HCT116 (cell line): ENCODE measurements at regions not wholly inside any gene's neighbourhood (a gene's known extent, or its start where the extent isn't known, plus 50 kb on each side); places are given as distances from the start of the nearest gene placed in this dataset.

Experiments used
- ATAC-seq: fragments of 200-7000 bp; cut with Tn5 transposase; 2 replicates; pipeline ENCODE4 v1.9.1; 2020; ENCODE audit warnings: mild to moderate bottlenecking, moderate library complexity
- BruUV-seq: library from RNA; stranded (reverse); fragments of 400-500 nt; replicated peaks from 2 replicates; lab custom pipeline; 2021; lab: Mats Ljungman, UMichigan
- CTCF ChIA-PET: fragments of 300-600 bp; sonication (Branson Sonifier 250); formaldehyde crosslinking; loops from one replicate; lab custom pipeline; 2021; ENCODE audit warnings: antibody characterized with exemption; lab: Charles Lee
- POLR2A ChIA-PET: fragments of 300-600, 350-600 bp; sonication (Branson Sonifier 250); formaldehyde crosslinking; loops from one replicate; lab custom pipeline; 2021; ENCODE audit warnings: antibody characterized with exemption; lab: Charles Lee
- RAD21 ChIA-PET, 2 experiments: fragments of 300-600 bp; sonication (Branson Sonifier 250); formaldehyde crosslinking; loops; one replicate each; lab custom pipeline; 2023; ENCODE audit warnings: low total read pairs in 2 of 2; ENCODE audit not compliant: uncharacterized antibody in 2 of 2, unreplicated experiment in 2 of 2, low non-redundant PET in 1 of 2; lab: Charles Lee
- DNase-seq: peaks from one replicate; pipeline ENCODE4 v3.0.0-alpha.2; 2010; ENCODE audit warnings: low read depth, low spot score
- H2AFZ ChIP-seq: fragments of 200-600 bp; shearing (Covaris generic), sonication (generic); 2 replicates; pipeline ENCODE4 v1.6.1; 2017; ENCODE audit warnings: low read depth, mixed run types, mixed read lengths, antibody characterized with exemption, low read length; ENCODE audit not compliant: poor library complexity, severe bottlenecking
- H3K27ac ChIP-seq: 2 replicates; pipeline ENCODE4 v1.5.1; 2012; ENCODE audit warnings: low read depth, low read length
- H3K27me3 ChIP-seq: fragments of 200-600 bp; sonication (generic); 2 replicates; pipeline ENCODE4 v1.6.1; 2016; ENCODE audit warnings: mixed run types, low read length, mixed read lengths; ENCODE audit not compliant: insufficient read depth
- H3K36me3 ChIP-seq, 2 experiments: fragments of 200-500 bp in 1 of 2; fragments of 200-600 bp in 1 of 2; sonication (Bioruptor generic) in 1 of 2; sonication (generic) in 1 of 2; 2 replicates each; pipeline versions ENCODE4 v1.5.1 to v1.6.1; 2014 to 2016; ENCODE audit warnings: low read length in 2 of 2, inconsistent platforms in 1 of 2, mixed read lengths in 1 of 2, mixed run types in 1 of 2; ENCODE audit not compliant: insufficient read depth in 2 of 2, control insufficient read depth in 1 of 2
- H3K4me1 ChIP-seq, 2 experiments: fragments of 200-600 bp in 1 of 2; sonication (generic) in 1 of 2; 2 replicates each; pipeline versions ENCODE4 v1.5.1 to v1.6.1; 2012 to 2017; ENCODE audit warnings: low read length in 2 of 2, inconsistent platforms in 1 of 2, mild to moderate bottlenecking in 1 of 2, mixed read lengths in 1 of 2, mixed run types in 1 of 2, moderate library complexity in 1 of 2; ENCODE audit not compliant: insufficient read depth in 2 of 2, control insufficient read depth in 1 of 2
- H3K4me2 ChIP-seq: fragments of 200-600 bp; sonication (generic); 2 replicates; pipeline ENCODE4 v1.6.1; 2017; ENCODE audit warnings: mixed run types, low read length, mixed read lengths
- H3K4me3 ChIP-seq, 2 experiments: fragments of 200-600 bp in 1 of 2; sonication (generic) in 1 of 2; replicated peaks in 1 of 2; 2 replicates each; pipeline ENCODE4 v1.5.1; 2011 to 2016; ENCODE audit warnings: low read length in 2 of 2, control low read depth in 1 of 2, low read depth in 1 of 2, mild to moderate bottlenecking in 1 of 2, mixed read lengths in 1 of 2, mixed run types in 1 of 2
- H3K79me2 ChIP-seq: fragments of 200-600 bp; sonication (generic); 2 replicates; pipeline ENCODE4 v1.6.1; 2017; ENCODE audit warnings: mild to moderate bottlenecking, mixed run types, low read length, moderate library complexity, mixed read lengths; ENCODE audit not compliant: insufficient read depth
- H3K9ac ChIP-seq: fragments of 200-600 bp; sonication (generic); 2 replicates; pipeline ENCODE4 v1.6.1; 2016; ENCODE audit warnings: low read length, mixed read lengths
- H3K9me2 ChIP-seq: fragments of 200-600 bp; sonication (generic), shearing (Covaris generic); 2 replicates; pipeline ENCODE4 v1.6.1; 2017; ENCODE audit warnings: mixed run types, mild to moderate bottlenecking, moderate library complexity; ENCODE audit not compliant: insufficient read depth
- H3K9me3 ChIP-seq, 2 experiments: fragments of 200-500 bp in 1 of 2; fragments of 200-600 bp in 1 of 2; sonication (Bioruptor generic) in 1 of 2; sonication (generic) in 1 of 2; 2 replicates each; pipeline ENCODE4 v1.6.1; 2014 to 2017; ENCODE audit warnings: low read length in 2 of 2, mixed read lengths in 2 of 2, inconsistent platforms in 1 of 2, low read depth in 1 of 2, mild to moderate bottlenecking in 1 of 2, mixed run types in 1 of 2, moderate library complexity in 1 of 2; ENCODE audit not compliant: control insufficient read depth in 1 of 2, insufficient read depth in 1 of 2
- H4K20me1 ChIP-seq: fragments of 200-600 bp; sonication (generic), shearing (Covaris generic); 2 replicates; pipeline ENCODE4 v1.6.1; 2017; ENCODE audit warnings: mixed run types, mild to moderate bottlenecking, moderate library complexity; ENCODE audit not compliant: insufficient read depth
- CEBPB ChIP-seq: IDR thresholded peaks from 2 replicates; pipeline ENCODE4 v1.6.1; 2012; ENCODE audit warnings: low read depth
- EZH2 ChIP-seq: fragments of 200-600 bp; sonication (generic); IDR thresholded peaks from 2 replicates; pipeline ENCODE4 v1.6.1; 2017; ENCODE audit warnings: antibody characterized with exemption, mixed run types
- JUND ChIP-seq: IDR thresholded peaks from 2 replicates; pipeline ENCODE4 v1.6.1; 2012
- POLR2A ChIP-seq: IDR thresholded peaks from 2 replicates; pipeline ENCODE4 v1.7.0; 2011; ENCODE audit warnings: borderline replicate concordance; ENCODE audit not compliant: insufficient read depth, insufficient read length; ENCODE audit errors: extremely low read depth
- POLR2AphosphoS5 ChIP-seq: IDR thresholded peaks from 2 replicates; pipeline ENCODE4 v1.6.1; 2011; ENCODE audit warnings: mild to moderate bottlenecking, low read depth, low read length, moderate library complexity
- RAD21 ChIP-seq: IDR thresholded peaks from 2 replicates; pipeline ENCODE4 v1.6.1; 2012; ENCODE audit warnings: low read depth, mild to moderate bottlenecking
- SP1 ChIP-seq: IDR thresholded peaks from 2 replicates; pipeline ENCODE4 v1.6.1; 2012; ENCODE audit warnings: low read depth
- YY1 ChIP-seq: IDR thresholded peaks from 2 replicates; pipeline ENCODE4 v1.6.1; 2011; ENCODE audit warnings: low read length, low read depth, moderate library complexity, mild to moderate bottlenecking; ENCODE audit not compliant: insufficient replicate concordance; ENCODE audit errors: extremely low read depth
- ZBTB33 ChIP-seq: IDR thresholded peaks from 2 replicates; pipeline ENCODE4 v1.6.1; 2011; ENCODE audit warnings: mild to moderate bottlenecking, low read length, moderate library complexity; ENCODE audit not compliant: insufficient replicate concordance; ENCODE audit errors: extremely low read depth
- ZFX ChIP-seq: fragments of 450-650 bp; IDR thresholded peaks from 2 replicates; pipeline ENCODE4 v1.6.1; 2017
- intact Hi-C: fragments of 100-400 bp; cut with micrococcal nuclease; formaldehyde crosslinking; loops from 2 replicates; pipeline ENCODE4 v1.10.0; 2022
- TF ChIP-seq, protein P1 (sequence below): IDR thresholded peaks from 2 replicates; pipeline ENCODE4 v1.6.1; 2012; ENCODE audit warnings: low read depth
- TF ChIP-seq, protein P2 (sequence below): IDR thresholded peaks from 2 replicates; pipeline ENCODE4 v1.6.1; 2012
- TF ChIP-seq, protein P3 (sequence below): IDR thresholded peaks from 2 replicates; pipeline ENCODE4 v1.6.1; 2012

DNA sequence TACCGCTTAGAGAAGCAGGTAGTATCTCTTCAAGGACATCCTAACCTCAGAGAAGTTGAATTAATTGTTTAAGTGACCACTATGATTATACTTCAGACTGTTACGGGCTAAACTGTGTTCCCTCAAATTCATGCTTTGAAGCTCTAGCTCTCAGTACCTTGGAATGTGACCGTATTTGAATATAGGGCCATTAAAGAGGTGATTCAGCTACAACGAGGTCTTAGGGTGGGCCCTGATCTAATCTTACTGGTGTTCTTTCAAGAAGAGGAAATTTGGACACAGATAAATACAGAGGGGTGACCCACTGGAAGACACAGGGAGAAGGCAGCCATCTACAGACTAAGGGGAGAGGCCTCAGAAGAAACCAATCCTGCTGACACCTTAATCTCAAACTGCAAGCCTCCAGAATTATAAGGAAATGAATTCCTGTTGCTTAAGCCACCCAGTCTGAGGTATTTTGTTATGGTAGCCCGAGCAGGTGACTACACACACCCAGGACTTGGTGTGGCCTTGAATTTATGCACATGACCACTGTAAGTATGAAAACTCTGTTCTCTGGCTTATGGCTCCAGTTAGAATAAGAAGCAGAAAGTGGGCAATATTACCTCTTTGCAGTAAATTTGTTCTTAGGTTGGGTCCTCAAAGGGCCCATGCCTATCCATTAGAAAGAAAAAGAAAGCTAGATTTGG lies 249.1 kb downstream of the DHX35 start:
- RAD21 ChIA-PET: no interaction called here
- no peak for ATAC-seq

DNA sequence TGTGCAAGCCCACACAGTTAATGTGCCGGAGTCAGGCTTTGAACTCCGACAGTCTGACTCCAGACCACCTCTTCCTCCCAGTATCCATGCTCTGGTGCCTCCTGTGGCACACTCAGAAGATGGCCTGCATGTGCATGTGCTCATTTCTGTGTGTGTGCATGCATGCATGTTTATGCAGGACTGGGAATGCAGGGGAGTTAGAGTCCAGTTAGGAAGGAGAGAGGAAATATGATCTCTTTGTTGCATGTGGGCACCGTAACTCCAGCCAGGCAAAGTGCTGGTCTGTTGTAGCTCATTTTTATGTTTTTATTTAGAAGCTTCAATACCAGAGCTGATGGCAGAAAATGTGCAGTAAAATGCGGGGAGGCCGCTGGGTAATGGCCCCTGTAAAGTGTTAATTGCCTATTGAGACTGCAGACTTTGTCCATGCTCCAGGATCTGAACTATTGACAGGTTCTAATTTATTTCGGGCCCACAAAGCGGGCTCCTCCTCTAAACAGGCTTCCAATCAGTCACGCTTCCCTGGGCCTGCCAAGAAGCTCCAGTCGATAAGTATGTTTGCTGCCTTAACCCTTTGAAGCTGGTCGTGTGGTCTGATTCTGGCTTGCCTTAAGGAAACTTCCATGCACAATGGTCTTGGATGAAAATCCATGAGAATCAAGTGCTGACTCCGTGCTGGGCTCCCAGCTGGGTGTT lies 248.3 kb downstream of the DHX35 start:
- POLR2A ChIA-PET: no interaction called here
- H3K9me3 ChIP-seq: no peaks in the 10 kb centered on the region
- TF ChIP-seq, protein P1, sequence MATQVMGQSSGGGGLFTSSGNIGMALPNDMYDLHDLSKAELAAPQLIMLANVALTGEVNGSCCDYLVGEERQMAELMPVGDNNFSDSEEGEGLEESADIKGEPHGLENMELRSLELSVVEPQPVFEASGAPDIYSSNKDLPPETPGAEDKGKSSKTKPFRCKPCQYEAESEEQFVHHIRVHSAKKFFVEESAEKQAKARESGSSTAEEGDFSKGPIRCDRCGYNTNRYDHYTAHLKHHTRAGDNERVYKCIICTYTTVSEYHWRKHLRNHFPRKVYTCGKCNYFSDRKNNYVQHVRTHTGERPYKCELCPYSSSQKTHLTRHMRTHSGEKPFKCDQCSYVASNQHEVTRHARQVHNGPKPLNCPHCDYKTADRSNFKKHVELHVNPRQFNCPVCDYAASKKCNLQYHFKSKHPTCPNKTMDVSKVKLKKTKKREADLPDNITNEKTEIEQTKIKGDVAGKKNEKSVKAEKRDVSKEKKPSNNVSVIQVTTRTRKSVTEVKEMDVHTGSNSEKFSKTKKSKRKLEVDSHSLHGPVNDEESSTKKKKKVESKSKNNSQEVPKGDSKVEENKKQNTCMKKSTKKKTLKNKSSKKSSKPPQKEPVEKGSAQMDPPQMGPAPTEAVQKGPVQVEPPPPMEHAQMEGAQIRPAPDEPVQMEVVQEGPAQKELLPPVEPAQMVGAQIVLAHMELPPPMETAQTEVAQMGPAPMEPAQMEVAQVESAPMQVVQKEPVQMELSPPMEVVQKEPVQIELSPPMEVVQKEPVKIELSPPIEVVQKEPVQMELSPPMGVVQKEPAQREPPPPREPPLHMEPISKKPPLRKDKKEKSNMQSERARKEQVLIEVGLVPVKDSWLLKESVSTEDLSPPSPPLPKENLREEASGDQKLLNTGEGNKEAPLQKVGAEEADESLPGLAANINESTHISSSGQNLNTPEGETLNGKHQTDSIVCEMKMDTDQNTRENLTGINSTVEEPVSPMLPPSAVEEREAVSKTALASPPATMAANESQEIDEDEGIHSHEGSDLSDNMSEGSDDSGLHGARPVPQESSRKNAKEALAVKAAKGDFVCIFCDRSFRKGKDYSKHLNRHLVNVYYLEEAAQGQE: no peak
- TF ChIP-seq SP1: no peak
- no peak for TF ChIP-seq ZFX
- no peak for TF ChIP-seq ZBTB33
- no peak for TF ChIP-seq POLR2AphosphoS5
- TF ChIP-seq, protein P2, sequence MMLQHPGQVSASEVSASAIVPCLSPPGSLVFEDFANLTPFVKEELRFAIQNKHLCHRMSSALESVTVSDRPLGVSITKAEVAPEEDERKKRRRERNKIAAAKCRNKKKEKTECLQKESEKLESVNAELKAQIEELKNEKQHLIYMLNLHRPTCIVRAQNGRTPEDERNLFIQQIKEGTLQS: no peak
- TF ChIP-seq YY1: no peak
- no peak for TF ChIP-seq EZH2
- TF ChIP-seq CEBPB: no peak
- no peak for TF ChIP-seq POLR2A
- TF ChIP-seq, protein P3, sequence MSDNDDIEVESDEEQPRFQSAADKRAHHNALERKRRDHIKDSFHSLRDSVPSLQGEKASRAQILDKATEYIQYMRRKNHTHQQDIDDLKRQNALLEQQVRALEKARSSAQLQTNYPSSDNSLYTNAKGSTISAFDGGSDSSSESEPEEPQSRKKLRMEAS: no peak

More for the DNA sequence above, 249.1 kb downstream of the DHX35 start:
- no peak overlapping the region for H3K4me2 ChIP-seq
- POLR2A ChIA-PET: no interaction called here
- H3K9me2 ChIP-seq: no peaks in the 10 kb centered on the region
- H3K9me3 ChIP-seq: no peaks in the 10 kb centered on the region
- no peaks in the 10 kb centered on the region for H3K4me1 ChIP-seq
- TF ChIP-seq JUND (no peak), RAD21 (no peak), ZFX (no peak)
- TF ChIP-seq, protein P2: no peak
- DNase-seq: no peak
- CTCF ChIA-PET: no interaction called here
- H3K27ac ChIP-seq: no peak overlapping the region
- no peaks in the 10 kb centered on the region for H4K20me1 ChIP-seq
- H3K27me3 ChIP-seq: peaks cover 61% of the 10 kb centered on the region
- BruUV-seq: no TSS peak
- H3K4me3 ChIP-seq: no peak overlapping the region
- H3K79me2 ChIP-seq: no peaks in the 10 kb centered on the region
- H2AFZ ChIP-seq: no peak overlapping the region
- intact Hi-C loops: no loop called here
- H3K9ac ChIP-seq: no peak overlapping the region
- no peaks in the 10 kb centered on the region for H3K36me3 ChIP-seq

More for the DNA sequence above, 248.3 kb downstream of the DHX35 start:
- ATAC-seq: no peak
- Histone ChIP-seq H3K27me3 (peaks cover 55% of the 10 kb centered on the region), H3K9me2 (no peaks in the 10 kb centered on the region), H3K4me2 (no peak overlapping the region), H3K36me3 (no peaks in the 10 kb centered on the region), H3K4me3 (no peak overlapping the region), H2AFZ (no peak overlapping the region), H3K27ac (no peak overlapping the region), H3K79me2 (no peaks in the 10 kb centered on the region), H3K9ac (no peak overlapping the region), H4K20me1 (no peaks in the 10 kb centered on the region), H3K4me1 (no peaks in the 10 kb centered on the region)
- ChIA-PET RAD21 (no interaction called here), CTCF (no interaction called here)
- no peak for DNase-seq
- no TSS peak for BruUV-seq
- intact Hi-C loops: no loop called here
